ENCODE measurements at regions not wholly inside any gene's neighbourhood (a gene's known extent, or its start where the extent isn't known, plus 50 kb on each side); places are given as distances from the start of the nearest gene placed in this dataset.

- no peaks in the 10 kb centered on the region for H3K36me3 Mint-ChIP-seq
Measured at GRCh38 chr18:75527848-75528685, 100.6 kb upstream of the SMIM21 start.

GRCh38 chr18:75526038-75526437 is 98.5 kb upstream of the SMIM21 start:
- no peaks in the 10 kb centered on the region for H3K9me3 Mint-ChIP-seq
- no peaks in the 10 kb centered on the region for H3K4me1 Mint-ChIP-seq
- no peaks in the 10 kb centered on the region for H3K27me3 ChIP-seq (ENCODE audit: control insufficient read depth, insufficient read depth, low read length)
- ATAC-seq (ENCODE audit: low read depth in 2 of 2) (no peak), DNase-seq (no peak)
- no peak overlapping the region for H3K4me3 Mint-ChIP-seq
- H3K4me3 ChIP-seq (ENCODE audit: low read depth, low read length): no peak overlapping the region
- no peaks in the 10 kb centered on the region for H3K36me3 ChIP-seq (ENCODE audit: control insufficient read depth, insufficient read depth, low read length)
- no peaks in the 10 kb centered on the region for H3K27me3 Mint-ChIP-seq
- no peak overlapping the region for H3K27ac Mint-ChIP-seq
- no peaks in the 10 kb centered on the region for H3K36me3 Mint-ChIP-seq
- H3K9me3 ChIP-seq (ENCODE audit: control insufficient read depth in 2 of 2, low read length in 2 of 2): no peaks in the 10 kb centered on the region
- no peaks in the 10 kb centered on the region for H3K4me1 ChIP-seq (ENCODE audit: control insufficient read depth, insufficient read depth, low read length, poor library complexity, severe bottlenecking)
- no peak overlapping the region for H3K27ac ChIP-seq (ENCODE audit: insufficient read depth, low read length, poor library complexity, severe bottlenecking)

More at GRCh38 chr18:75527848-75528685, 100.6 kb upstream of the SMIM21 start:
- Mint-ChIP-seq H3K27me3 (no peaks in the 10 kb centered on the region), H3K4me3 (no peak overlapping the region), H3K9me3 (no peaks in the 10 kb centered on the region), H3K4me1 (no peaks in the 10 kb centered on the region), H3K27ac (no peak overlapping the region)
- H3K27ac ChIP-seq (ENCODE audit: insufficient read depth, low read length, poor library complexity, severe bottlenecking): no peak overlapping the region
- no peaks in the 10 kb centered on the region for H3K4me1 ChIP-seq (ENCODE audit: control insufficient read depth, insufficient read depth, low read length, poor library complexity, severe bottlenecking)
- ATAC-seq (ENCODE audit: low read depth in 2 of 2) (no peak), DNase-seq (no peak)
- H3K27me3 ChIP-seq (ENCODE audit: control insufficient read depth, insufficient read depth, low read length): no peaks in the 10 kb centered on the region
- H3K9me3 ChIP-seq (ENCODE audit: control insufficient read depth in 2 of 2, low read length in 2 of 2): no peaks in the 10 kb centered on the region
- H3K4me3 ChIP-seq (ENCODE audit: low read depth, low read length): no peak overlapping the region
- H3K36me3 ChIP-seq (ENCODE audit: control insufficient read depth, insufficient read depth, low read length): no peaks in the 10 kb centered on the region

GRCh38 chr18:75525331-75525730 is 97.8 kb upstream of the SMIM21 start:
- Histone ChIP-seq H3K36me3 (ENCODE audit: control insufficient read depth, insufficient read depth, low read length) (no peaks in the 10 kb centered on the region), H3K4me3 (ENCODE audit: low read depth, low read length) (no peak overlapping the region), H3K27me3 (ENCODE audit: control insufficient read depth, insufficient read depth, low read length) (no peaks in the 10 kb centered on the region), H3K9me3 (ENCODE audit: control insufficient read depth in 2 of 2, low read length in 2 of 2) (no peaks in the 10 kb centered on the region), H3K27ac (ENCODE audit: insufficient read depth, low read length, poor library complexity, severe bottlenecking) (no peak overlapping the region), H3K4me1 (ENCODE audit: control insufficient read depth, insufficient read depth, low read length, poor library complexity, severe bottlenecking) (no peaks in the 10 kb centered on the region)
- no peaks in the 10 kb centered on the region for H3K27me3 Mint-ChIP-seq
- ATAC-seq (ENCODE audit: low read depth in 2 of 2) (no peak), DNase-seq (no peak)
- no peaks in the 10 kb centered on the region for H3K36me3 Mint-ChIP-seq
- no peak overlapping the region for H3K27ac Mint-ChIP-seq
- H3K4me1 Mint-ChIP-seq: no peaks in the 10 kb centered on the region
- H3K4me3 Mint-ChIP-seq: no peak overlapping the region
- no peaks in the 10 kb centered on the region for H3K9me3 Mint-ChIP-seq

- no peaks in the 10 kb centered on the region for H3K9me3 Mint-ChIP-seq
- Histone ChIP-seq H3K27me3 (ENCODE audit: control insufficient read depth, insufficient read depth, low read length) (no peaks in the 10 kb centered on the region), H3K9me3 (ENCODE audit: control insufficient read depth in 2 of 2, low read length in 2 of 2) (no peaks in the 10 kb centered on the region), H3K4me1 (ENCODE audit: control insufficient read depth, insufficient read depth, low read length, poor library complexity, severe bottlenecking) (no peaks in the 10 kb centered on the region), H3K4me3 (ENCODE audit: low read depth, low read length) (no peak overlapping the region), H3K36me3 (ENCODE audit: control insufficient read depth, insufficient read depth, low read length) (no peaks in the 10 kb centered on the region), H3K27ac (ENCODE audit: insufficient read depth, low read length, poor library complexity, severe bottlenecking) (no peak overlapping the region)
- H3K27ac Mint-ChIP-seq: no peak overlapping the region
- ATAC-seq (ENCODE audit: low read depth in 2 of 2): no peak
- no peaks in the 10 kb centered on the region for H3K27me3 Mint-ChIP-seq
- no peak overlapping the region for H3K4me3 Mint-ChIP-seq
- no peak for DNase-seq
- no peaks in the 10 kb centered on the region for H3K4me1 Mint-ChIP-seq
- no peaks in the 10 kb centered on the region for H3K36me3 Mint-ChIP-seq
Measured at GRCh38 chr18:75524841-75525240, 97.3 kb upstream of the SMIM21 start.

GRCh38 chr18:75524181-75524580 is 96.7 kb upstream of the SMIM21 start:
- Mint-ChIP-seq H3K36me3 (no peaks in the 10 kb centered on the region), H3K4me3 (no peak overlapping the region), H3K4me1 (no peaks in the 10 kb centered on the region), H3K27me3 (peaks cover 2% of the 10 kb centered on the region), H3K9me3 (peaks cover 0 to 3% (median 0%) of the 10 kb centered on the region in 7 donors), H3K27ac (no peak overlapping the region)
- Histone ChIP-seq H3K4me3 (ENCODE audit: low read depth, low read length) (no peak overlapping the region), H3K36me3 (ENCODE audit: control insufficient read depth, insufficient read depth, low read length) (no peaks in the 10 kb centered on the region), H3K27me3 (ENCODE audit: control insufficient read depth, insufficient read depth, low read length) (no peaks in the 10 kb centered on the region), H3K4me1 (ENCODE audit: control insufficient read depth, insufficient read depth, low read length, poor library complexity, severe bottlenecking) (no peaks in the 10 kb centered on the region), H3K27ac (ENCODE audit: insufficient read depth, low read length, poor library complexity, severe bottlenecking) (no peak overlapping the region), H3K9me3 (ENCODE audit: control insufficient read depth in 2 of 2, low read length in 2 of 2) (no peaks in the 10 kb centered on the region)
- ATAC-seq (ENCODE audit: low read depth in 2 of 2) (no peak), DNase-seq (no peak)

- no peak overlapping the region for H3K27ac ChIP-seq (ENCODE audit: insufficient read depth, low read length, poor library complexity, severe bottlenecking)
- no peak for ATAC-seq (ENCODE audit: low read depth in 2 of 2)
- no peaks in the 10 kb centered on the region for H3K36me3 ChIP-seq (ENCODE audit: control insufficient read depth, insufficient read depth, low read length)
- H3K4me3 Mint-ChIP-seq: no peak overlapping the region
- no peak overlapping the region for H3K27ac Mint-ChIP-seq
- no peak for DNase-seq
- H3K27me3 ChIP-seq (ENCODE audit: control insufficient read depth, insufficient read depth, low read length): no peaks in the 10 kb centered on the region
- H3K36me3 Mint-ChIP-seq: no peaks in the 10 kb centered on the region
- H3K9me3 ChIP-seq (ENCODE audit: control insufficient read depth in 2 of 2, low read length in 2 of 2): no peaks in the 10 kb centered on the region
- no peak overlapping the region for H3K4me3 ChIP-seq (ENCODE audit: low read depth, low read length)
- no peaks in the 10 kb centered on the region for H3K4me1 Mint-ChIP-seq
- H3K4me1 ChIP-seq (ENCODE audit: control insufficient read depth, insufficient read depth, low read length, poor library complexity, severe bottlenecking): no peaks in the 10 kb centered on the region
- peaks cover 0 to 3% (median 0%) of the 10 kb centered on the region in 7 donors for H3K9me3 Mint-ChIP-seq
- H3K27me3 Mint-ChIP-seq: peaks cover 4% of the 10 kb centered on the region
Measured at GRCh38 chr18:75521816-75522215, 94.3 kb upstream of the SMIM21 start.

GRCh38 chr18:75518007-75518406 is 90.5 kb upstream of the SMIM21 start:
- DNase-seq (no peak), ATAC-seq (ENCODE audit: low read depth in 2 of 2) (no peak)
- H3K36me3 ChIP-seq (ENCODE audit: control insufficient read depth, insufficient read depth, low read length): no peaks in the 10 kb centered on the region
- H3K27ac ChIP-seq (ENCODE audit: insufficient read depth, low read length, poor library complexity, severe bottlenecking): no peak overlapping the region
- no peaks in the 10 kb centered on the region for H3K4me1 Mint-ChIP-seq
- no peak overlapping the region for H3K4me3 Mint-ChIP-seq
- H3K36me3 Mint-ChIP-seq: no peaks in the 10 kb centered on the region
- H3K27ac Mint-ChIP-seq: no peak overlapping the region
- H3K27me3 ChIP-seq (ENCODE audit: control insufficient read depth, insufficient read depth, low read length): no peaks in the 10 kb centered on the region
- H3K4me1 ChIP-seq (ENCODE audit: control insufficient read depth, insufficient read depth, low read length, poor library complexity, severe bottlenecking): no peaks in the 10 kb centered on the region
- peaks cover 4% of the 10 kb centered on the region for H3K27me3 Mint-ChIP-seq
- no peaks in the 10 kb centered on the region for H3K9me3 ChIP-seq (ENCODE audit: control insufficient read depth in 2 of 2, low read length in 2 of 2)
- no peak overlapping the region for H3K4me3 ChIP-seq (ENCODE audit: low read depth, low read length)
- H3K9me3 Mint-ChIP-seq: peaks cover 0 to 3% (median 0%) of the 10 kb centered on the region in 7 donors

GRCh38 chr18:75517286-75517685 is 89.8 kb upstream of the SMIM21 start:
- ATAC-seq (ENCODE audit: low read depth in 2 of 2): no peak
- Histone ChIP-seq H3K27ac (ENCODE audit: insufficient read depth, low read length, poor library complexity, severe bottlenecking) (no peak overlapping the region), H3K36me3 (ENCODE audit: control insufficient read depth, insufficient read depth, low read length) (no peaks in the 10 kb centered on the region), H3K9me3 (ENCODE audit: control insufficient read depth in 2 of 2, low read length in 2 of 2) (no peaks in the 10 kb centered on the region), H3K27me3 (ENCODE audit: control insufficient read depth, insufficient read depth, low read length) (no peaks in the 10 kb centered on the region), H3K4me1 (ENCODE audit: control insufficient read depth, insufficient read depth, low read length, poor library complexity, severe bottlenecking) (no peaks in the 10 kb centered on the region), H3K4me3 (ENCODE audit: low read depth, low read length) (no peak overlapping the region)
- peaks cover 4% of the 10 kb centered on the region for H3K27me3 Mint-ChIP-seq
- peaks cover 0 to 5% (median 3%) of the 10 kb centered on the region in 7 donors for H3K9me3 Mint-ChIP-seq
- no peaks in the 10 kb centered on the region for H3K4me1 Mint-ChIP-seq
- H3K36me3 Mint-ChIP-seq: no peaks in the 10 kb centered on the region
- no peak for DNase-seq
- H3K27ac Mint-ChIP-seq: no peak overlapping the region
- H3K4me3 Mint-ChIP-seq: no peak overlapping the region
